ENCODE measurements at regions not wholly inside any gene's neighbourhood (a gene's known extent, or its start where the extent isn't known, plus 50 kb on each side); places are given as distances from the start of the nearest gene placed in this dataset.
"Not testable (repeated sequence)": the region's sequence is repeated elsewhere in the genome, so short reads cannot be mapped to it uniquely, and the experiment has no call there.

GRCh38 chr4:14396183-14396582 is 606.1 kb upstream of the CPEB2 start:
- FAIRE-seq: no peak

- FAIRE-seq: no peak
Observed at GRCh38 chr4:14399848-14400247, 602.4 kb upstream of the CPEB2 start.

- FAIRE-seq: no peak
Observed at GRCh38 chr4:14400307-14400706, 602.0 kb upstream of the CPEB2 start.

GRCh38 chr4:14403132-14403531 is 599.1 kb upstream of the CPEB2 start:
- FAIRE-seq: no peak

- no peak for FAIRE-seq
Observed at GRCh38 chr4:14404730-14405129, 597.6 kb upstream of the CPEB2 start.

- FAIRE-seq: no peak
Observed at GRCh38 chr4:14410516-14410915, 591.8 kb upstream of the CPEB2 start.

GRCh38 chr4:14415146-14415545 is 587.1 kb upstream of the CPEB2 start:
- no peak for FAIRE-seq

- FAIRE-seq: no peak
Observed at GRCh38 chr4:14419516-14419915, 582.8 kb upstream of the CPEB2 start.

GRCh38 chr4:14426297-14426696 is 576.0 kb upstream of the CPEB2 start:
- not testable (repeated sequence) for FAIRE-seq

- no peak for FAIRE-seq
Observed at GRCh38 chr4:14428125-14428524, 574.2 kb upstream of the CPEB2 start.

- no peak for FAIRE-seq
Observed at GRCh38 chr4:14431155-14432134, 570.8 kb upstream of the CPEB2 start.

- no peak for FAIRE-seq
Observed at GRCh38 chr4:14434483-14434882, 567.8 kb upstream of the CPEB2 start.

- FAIRE-seq: no peak
Observed at GRCh38 chr4:14434916-14435315, 567.4 kb upstream of the CPEB2 start.

GRCh38 chr4:14441561-14441960 is 560.7 kb upstream of the CPEB2 start:
- no peak for FAIRE-seq

GRCh38 chr4:14445882-14446281 is 556.4 kb upstream of the CPEB2 start:
- FAIRE-seq: no peak

GRCh38 chr4:14446311-14446710 is 556.0 kb upstream of the CPEB2 start:
- FAIRE-seq: no peak

- FAIRE-seq: no peak
Observed at GRCh38 chr4:14446904-14447303, 555.4 kb upstream of the CPEB2 start.

- no peak for FAIRE-seq
Observed at GRCh38 chr4:14449308-14449707, 553.0 kb upstream of the CPEB2 start.

GRCh38 chr4:14452001-14452400 is 550.3 kb upstream of the CPEB2 start:
- no peak for FAIRE-seq

- no peak for FAIRE-seq
Observed at GRCh38 chr4:14452764-14453163, 549.5 kb upstream of the CPEB2 start.

GRCh38 chr4:14458463-14458862 is 543.8 kb upstream of the CPEB2 start:
- no peak for FAIRE-seq

- FAIRE-seq: no peak
Observed at GRCh38 chr4:14465057-14465456, 537.2 kb upstream of the CPEB2 start.

GRCh38 chr4:14465507-14465906 is 536.8 kb upstream of the CPEB2 start:
- FAIRE-seq: no peak

- no peak for FAIRE-seq
Observed at GRCh38 chr4:14478504-14478903, 523.8 kb upstream of the CPEB2 start.

GRCh38 chr4:14496408-14496807 is 505.9 kb upstream of the CPEB2 start:
- no peak for FAIRE-seq

All from colon (tissue), 2 donors.